ENCODE measurements at regions not wholly inside any gene's neighbourhood (a gene's known extent, or its start where the extent isn't known, plus 50 kb on each side); places are given as distances from the start of the nearest gene placed in this dataset.
"Not testable (repeated sequence)": the region's sequence is repeated elsewhere in the genome, so short reads cannot be mapped to it uniquely, and the experiment has no call there.

DNA sequence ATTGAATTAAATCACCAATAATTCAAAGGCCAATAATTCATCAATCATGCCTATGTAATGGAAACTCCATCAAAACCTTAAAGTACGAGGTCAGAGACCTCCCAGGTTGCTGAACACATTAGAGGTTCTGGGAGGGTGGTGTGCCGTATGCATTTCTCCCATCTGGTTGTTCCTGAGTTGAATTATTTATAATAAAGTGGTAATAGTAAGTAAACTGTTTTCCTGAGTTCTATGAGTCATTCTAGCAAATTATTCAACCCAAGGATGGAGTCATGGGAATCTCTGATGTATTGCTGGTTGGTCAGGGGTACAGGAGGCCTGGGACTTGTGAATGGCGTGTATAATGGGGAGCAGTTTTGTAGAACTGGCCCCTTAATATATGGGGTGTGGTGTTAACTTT lies 191.7 kb downstream of the CARTPT start:
- DNase-seq, result no peak

DNA sequence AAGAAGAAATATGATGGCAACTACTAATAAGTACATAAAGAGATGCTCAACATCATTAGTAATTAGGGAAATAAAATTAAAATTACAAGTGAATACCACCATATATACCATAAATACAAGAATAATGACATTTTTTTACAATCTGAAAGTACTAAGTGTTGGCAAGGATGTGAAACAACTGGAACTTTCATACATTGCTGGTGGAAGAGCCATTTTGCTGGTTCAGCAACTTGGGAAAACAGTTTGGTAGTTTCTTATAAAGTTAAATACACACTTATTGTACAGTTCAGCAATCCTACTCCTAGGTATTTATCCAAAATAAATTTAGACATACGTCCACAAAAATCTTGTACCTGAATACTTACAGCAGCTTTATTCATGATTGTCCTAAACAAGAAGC lies 192.9 kb downstream of the CARTPT start:
- no peak for DNase-seq

DNA sequence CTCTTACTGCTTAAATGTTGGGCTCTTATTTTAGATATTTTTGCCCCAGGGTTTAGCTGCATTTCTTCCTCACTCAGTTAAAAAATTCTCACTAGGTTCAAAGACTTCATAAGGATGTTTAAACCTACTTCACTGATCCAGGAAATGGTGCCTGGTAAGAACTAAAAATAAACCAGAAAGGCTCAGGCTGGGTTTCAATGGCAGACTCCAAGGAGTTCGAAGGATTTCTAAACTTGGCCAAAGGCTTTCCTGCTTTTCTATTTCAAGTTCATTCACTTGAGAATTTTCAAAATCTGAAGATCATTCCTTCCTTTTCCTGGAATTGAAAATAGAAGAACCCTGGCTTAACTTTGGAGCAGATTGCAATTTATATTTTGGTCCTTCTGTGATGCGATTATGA lies 193.0 kb upstream of the MAP1B start:
- no peak for DNase-seq

DNA sequence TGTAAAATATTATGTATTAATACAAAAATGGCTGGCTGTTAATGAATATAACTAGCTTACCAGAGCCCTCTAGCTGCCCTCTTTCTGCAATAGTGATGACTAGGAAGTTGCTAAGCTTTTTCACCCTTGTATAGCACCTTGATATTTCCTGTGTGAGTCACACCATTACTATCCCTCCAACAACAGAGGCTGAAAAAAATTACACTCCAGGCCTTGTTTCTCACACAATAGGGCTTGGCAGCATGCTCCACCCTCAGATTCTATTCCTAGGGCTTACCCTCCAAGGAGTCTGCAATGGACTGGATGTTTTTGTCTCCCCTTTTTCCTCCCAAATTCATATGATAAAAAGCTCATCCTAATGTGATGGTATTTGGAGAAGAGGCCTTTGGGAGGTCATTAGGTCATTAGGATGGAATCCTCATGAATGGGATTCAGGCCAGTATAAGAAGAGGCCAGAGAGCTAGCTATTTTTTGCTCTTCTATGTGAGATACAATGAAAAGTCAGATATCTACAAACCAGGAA lies 184.6 kb upstream of the MAP1B start:
- no peak for DNase-seq

DNA sequence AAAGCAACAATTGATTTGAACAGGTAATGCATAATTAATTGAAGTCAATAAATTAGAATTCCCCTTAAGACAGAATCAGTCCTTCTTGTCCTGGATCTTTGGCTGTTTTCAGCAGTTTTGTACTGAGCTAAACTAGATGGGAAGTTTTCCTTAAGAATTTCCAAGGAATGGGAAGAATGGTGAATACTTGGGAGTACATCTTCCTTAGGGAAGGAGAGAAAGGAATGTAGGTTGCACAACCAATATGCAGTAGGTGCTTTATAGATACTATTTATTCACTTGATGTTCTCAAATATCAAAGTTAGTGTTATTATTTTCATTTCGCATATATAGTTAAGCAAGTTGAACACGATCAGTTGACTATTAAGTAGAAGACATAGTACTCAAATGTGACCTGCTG lies 183.5 kb upstream of the MAP1B start:
- no peak for DNase-seq

DNA sequence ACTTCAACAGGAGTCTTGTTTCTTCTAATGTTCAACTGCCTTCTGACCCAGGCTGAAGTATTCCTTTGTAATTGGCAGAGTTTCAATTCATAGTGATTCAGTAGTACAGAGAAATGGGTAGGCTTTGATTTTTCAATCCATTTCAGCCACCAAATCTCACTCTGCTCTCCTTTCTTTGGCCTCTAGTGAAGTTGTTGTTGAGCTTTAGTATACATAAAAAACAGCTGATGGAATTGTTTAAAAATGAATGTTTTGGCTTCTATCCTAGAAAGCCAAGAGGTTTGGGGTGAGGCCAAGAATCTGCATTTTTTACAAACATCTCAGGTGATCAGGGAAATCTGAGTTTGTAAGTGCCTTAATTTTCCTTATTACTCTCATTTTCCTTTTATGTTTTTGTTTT lies 182.9 kb upstream of the MAP1B start:
- DNase-seq, result no peak

DNA sequence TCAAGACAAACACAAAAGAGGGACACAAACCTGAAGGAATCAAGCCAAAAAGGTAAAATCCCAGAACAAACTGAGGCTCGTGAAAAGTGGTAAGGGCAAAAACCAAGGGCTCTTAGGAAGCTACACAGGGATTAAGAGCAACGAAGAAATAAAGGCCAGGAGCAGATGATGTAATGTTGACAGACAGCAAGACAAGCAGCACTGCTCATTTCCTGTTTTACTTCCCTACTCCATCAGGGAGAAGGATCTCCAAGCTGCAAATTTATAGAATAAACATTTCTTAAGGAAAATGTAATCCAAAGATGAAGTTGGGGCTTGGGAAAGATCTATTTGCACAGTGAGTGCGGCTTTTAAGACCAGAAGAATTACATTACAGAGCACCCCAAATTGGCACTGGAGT lies 182.3 kb upstream of the MAP1B start:
- DNase-seq, result no peak

DNA sequence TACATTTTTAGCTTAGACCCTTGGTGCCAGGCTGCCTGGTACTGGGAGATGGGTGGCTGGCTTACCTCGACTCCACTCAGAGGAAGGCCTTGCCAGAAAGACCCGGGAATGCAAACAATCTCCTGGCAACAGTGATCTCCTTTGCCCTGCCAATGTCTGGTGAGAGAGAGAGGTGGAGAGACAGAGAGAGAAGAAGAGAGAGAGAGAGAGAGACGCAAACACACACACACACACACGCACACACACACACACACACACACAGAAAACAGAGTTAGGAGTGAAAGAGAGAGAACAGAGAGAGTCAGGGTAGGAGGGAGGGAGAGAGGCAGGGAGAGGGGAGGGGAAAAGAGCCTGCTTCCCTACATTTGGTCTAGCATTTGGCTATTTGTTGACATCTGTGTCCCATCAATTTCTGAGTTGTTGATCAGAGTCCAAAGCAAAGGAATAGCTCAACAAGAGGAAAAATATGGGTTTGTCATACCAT lies 181.6 kb upstream of the MAP1B start:
- DNase-seq, result no peak

DNA sequence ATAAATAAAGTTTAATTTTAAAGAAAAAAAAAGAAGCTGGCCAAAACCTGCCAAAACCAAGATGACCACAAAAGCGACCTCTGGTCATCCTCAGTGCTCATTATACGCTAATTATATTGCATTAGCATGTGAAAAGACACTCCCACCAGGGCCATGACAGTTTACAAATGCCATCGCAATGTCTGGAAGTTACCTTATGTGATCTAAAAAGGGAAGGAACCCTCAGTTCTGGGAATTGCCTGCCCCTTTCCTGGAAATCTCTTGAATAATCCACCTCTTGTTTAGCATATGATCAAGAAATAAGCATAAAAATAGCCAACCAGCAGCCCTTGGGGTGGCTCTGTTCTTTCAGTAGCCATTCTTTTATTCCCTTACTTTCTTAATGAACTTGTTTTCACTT lies 178.3 kb upstream of the MAP1B start:
- DNase-seq, result no peak

DNA sequence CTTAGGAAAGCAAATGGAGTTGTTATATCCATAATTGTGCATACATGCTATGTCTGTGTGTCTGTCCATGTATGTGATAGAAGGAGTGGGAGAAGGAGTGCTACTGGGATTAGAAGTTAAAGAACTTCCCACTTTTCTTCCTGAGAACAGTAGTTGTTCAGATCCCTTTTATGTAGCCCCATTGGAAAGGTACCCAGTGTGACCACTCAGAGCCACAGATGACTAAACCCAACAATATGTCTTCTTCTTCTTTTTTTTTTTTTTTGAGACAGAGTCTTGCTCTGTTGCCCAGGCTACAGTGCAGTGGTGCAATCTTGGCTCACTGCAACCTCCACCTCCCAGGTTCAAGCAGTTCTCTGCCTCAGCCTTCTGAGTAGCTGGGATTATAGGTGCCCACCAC lies 176.7 kb upstream of the MAP1B start:
- not testable (repeated sequence) for DNase-seq

DNA sequence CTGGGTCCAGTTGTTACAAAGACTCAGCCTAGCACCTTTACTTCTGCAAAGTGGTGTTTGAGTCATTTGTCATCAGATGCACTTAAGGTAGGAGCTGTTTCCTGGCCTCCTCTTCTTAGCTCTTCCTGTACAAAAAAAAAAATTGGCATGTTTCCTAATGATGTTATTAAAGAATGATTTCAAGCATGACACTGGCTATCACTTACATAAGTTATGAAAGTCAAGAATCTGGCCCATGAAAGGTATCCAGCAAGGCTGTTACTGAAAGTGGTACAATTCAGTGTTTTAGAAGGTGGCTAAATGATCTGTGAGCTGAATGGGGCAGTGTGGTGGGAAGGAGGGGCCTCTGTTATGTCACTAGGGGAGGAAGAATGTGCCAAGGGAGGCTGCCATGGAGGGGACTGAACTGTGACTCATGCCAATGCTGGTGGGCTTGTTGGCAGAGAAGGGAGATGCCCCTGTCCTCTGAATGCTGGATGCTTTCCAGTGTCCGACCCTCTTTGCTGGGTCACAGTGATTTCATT lies 175.1 kb upstream of the MAP1B start:
- DNase-seq, result no peak

DNA sequence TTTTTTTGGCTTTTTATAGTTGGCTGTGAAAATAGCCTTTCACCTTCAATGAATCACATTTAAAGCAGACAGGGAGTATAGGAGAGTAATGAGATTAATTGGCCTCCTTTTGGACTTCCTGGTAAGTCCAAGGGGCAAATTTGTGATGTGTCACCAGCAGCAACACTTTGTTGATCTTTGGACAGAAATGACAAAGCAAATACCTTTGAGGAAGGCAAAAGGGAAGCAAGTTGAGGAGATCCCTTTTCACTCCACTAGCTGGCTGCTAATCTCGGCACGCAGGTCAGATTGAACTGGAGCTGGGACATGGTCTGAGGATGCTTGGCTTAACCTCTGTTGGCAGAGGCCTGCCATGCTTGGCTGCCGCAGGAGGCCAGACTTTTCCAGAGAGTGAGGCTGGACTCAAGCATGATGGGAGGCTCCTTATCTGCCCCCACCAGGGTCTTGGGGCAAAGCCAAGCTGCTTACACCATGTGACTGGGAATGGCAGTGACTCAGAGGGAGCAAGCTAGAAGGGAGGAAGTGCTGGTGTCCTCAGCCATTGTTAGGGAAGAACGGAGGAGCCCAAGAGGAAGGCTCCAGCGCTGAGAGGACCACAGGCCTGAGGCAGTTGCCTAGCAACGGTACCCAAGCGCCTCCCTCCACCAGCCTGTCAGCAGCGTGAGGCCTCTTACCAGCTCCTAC lies 174.5 kb upstream of the MAP1B start:
- DNase-seq, result no peak

DNA sequence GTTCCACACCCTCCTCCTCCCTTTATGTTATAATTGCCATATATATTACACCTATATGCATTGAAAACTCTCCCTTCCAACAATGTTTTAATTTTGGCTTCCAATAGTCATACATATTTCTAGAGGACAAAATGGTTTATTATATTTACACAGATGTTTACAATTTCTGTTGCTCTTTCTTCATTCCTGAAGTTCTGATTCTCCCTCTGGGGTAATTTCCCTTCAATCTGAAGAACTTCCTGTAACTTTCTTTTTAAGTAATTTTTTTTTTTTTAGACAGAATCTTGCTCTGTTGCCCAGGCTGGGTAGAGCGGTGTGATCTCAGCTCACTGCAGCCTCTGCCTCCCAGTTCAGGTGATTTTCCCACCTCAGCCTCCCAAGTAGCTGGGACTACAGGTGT lies 173.0 kb upstream of the MAP1B start:
- no peak for DNase-seq

DNA sequence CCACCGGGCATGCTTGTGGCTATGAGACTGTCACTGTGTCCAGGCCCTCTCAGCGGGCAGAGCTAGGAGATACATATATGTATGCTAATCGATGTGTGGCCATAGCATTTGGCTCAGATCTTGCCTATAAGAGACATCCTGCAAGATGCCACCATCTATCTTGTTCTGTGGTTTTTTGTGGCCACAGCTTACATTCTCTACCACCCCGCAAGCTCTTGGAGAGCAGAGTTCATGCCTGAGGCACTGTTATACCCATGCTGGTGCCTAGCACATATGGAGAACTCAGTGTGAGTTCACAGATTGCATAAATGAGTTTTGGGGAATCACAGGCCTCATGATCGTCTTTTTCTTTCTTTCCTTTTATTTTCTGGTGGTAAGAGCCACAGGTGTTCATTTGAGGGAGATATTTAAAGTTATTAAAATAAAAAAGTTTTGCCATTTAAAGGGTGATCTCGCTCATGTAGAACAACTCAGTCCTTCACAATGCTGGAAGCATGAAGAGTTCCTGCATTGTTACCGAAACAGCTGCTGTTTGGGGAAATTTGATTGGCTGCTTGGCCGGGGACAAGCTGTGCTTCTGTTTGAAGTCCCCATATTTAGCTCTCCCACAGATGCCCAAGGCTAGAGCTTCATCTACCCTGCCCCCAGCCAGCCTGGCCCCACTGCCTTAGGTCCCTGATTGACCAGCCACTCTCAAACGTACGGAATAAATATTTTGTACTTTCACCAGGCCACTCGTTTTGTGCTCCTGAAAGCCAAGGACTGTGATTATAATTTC lies 169.2 kb upstream of the MAP1B start:
- DNase-seq, result no peak

DNA sequence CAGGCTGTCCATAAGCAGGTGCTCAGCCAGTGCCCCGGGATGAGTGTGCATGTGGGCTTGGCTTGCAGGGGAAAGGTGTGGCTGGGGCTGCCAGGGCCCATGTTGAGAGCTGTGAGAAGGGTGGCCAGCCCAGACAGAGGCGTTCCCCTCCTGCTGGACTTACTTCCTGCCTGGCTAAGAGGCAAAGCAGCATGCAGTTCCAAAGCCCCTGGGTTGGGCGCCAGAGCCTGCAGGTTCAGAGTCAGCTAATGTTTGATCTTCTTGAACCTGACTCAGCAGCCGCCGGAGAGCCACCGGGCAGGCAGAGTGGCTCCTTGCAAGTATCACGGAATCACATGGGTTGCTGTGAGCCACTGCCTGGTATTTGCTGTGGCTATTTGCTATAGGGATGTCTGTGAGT lies 168.4 kb upstream of the MAP1B start:
- no peak for DNase-seq

DNA sequence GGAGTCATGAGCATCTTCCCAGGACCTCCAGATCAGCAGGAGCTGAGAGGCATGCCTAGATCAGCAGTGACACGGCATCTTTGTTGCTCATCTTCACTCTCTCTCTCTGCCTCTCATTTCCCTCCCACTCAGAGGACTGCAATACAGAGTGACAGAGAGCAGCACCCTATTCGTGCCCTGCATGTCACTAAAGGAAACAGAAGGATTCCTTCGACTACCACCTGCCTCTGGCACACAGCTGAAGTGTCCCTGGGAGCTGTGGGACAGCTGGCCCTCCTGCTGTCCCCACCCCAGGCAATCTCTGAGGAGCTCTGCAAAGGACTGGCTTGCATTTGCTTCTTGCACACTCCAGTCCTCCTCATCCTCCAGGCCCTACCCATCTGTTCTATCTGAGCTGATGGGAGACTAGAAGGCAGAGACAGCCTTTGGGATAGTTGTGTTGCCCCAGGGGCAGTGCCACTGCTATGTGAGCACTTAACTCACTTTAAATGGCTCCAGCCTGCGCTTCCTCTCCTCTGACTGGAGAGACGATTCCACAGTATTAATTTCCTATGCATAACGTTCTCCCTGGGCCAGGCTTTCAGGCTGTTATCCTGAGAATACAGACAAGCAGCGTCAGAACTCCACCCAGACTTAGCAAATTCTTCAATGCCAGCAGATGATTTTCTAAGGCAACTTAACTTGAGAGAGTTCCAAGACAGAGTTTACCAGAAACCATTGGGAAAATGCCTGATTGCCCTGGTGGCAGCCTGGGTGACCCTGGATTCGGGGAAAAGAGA lies 167.6 kb upstream of the MAP1B start:
- no peak for DNase-seq

DNA sequence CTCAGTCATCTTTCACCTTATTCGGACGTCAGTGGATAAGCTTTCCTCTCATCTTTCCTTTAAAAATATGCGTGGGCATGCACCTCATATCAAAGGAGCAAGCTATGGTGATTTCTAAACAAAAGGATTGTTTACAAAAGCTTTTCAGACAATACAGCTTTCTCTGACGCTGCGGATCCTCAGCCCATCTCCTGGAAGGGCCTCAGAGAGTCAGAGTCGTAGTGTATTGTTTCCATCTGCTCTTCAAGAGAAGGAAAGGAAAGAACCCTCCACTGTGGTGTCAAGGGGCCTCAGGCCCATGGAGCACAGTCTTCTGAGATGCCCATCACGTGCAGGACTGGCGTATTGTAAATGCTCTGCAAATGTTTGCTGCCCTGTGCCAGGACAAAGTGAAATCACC lies 163.4 kb upstream of the MAP1B start:
- no peak for DNase-seq

DNA sequence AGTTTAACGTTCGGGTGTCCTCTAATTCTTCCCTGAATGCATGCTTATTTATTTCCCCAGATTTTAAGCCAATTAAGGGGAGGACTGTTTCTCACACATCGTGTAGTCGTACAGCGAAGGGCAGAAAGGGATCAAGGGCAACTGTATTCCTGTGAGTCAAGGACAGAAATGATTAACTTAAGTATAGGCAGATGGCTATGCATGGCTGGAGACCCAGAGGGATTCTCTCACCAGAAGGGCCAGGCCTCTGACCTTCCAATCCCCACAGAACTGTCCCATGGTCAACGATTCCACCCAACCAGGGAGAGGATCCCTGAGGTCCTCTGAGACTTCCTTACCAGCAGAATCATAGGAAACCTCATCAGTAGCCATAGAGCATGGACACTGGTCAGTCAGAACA lies 161.8 kb upstream of the MAP1B start:
- no peak for DNase-seq

DNA sequence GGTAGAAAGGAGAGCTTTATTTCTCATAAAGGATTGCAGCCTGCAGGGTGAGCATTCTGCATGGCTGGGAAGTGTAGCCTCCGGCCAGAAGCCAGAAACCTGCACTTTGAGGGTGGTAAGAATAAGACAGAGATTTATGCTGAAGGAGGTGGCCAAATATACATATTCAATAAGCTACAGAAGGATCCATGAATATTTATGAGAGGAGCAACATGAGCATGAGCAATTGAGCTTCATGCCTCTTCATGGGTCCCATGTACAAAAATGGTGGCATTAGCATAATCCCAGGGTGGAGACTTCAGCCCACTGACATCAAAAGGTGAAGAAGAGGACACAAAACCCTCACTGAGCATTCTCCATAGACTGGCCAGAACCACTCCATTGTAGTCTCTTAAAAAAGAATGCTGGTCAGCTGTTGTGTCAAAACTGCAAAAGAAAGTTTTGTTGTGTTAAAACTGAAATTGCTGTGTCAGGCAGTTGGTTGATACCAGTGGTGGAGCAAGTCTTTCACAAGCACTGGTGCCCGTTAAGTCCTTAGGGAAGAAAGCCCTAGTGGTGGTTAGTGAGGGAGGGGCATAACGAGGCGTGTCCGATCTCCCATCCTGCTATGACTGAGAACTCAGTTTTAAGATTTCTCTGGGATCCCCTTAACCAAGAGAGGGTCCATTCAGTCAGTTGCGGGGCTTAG lies 160.8 kb upstream of the MAP1B start:
- DNase-seq, result no peak

DNA sequence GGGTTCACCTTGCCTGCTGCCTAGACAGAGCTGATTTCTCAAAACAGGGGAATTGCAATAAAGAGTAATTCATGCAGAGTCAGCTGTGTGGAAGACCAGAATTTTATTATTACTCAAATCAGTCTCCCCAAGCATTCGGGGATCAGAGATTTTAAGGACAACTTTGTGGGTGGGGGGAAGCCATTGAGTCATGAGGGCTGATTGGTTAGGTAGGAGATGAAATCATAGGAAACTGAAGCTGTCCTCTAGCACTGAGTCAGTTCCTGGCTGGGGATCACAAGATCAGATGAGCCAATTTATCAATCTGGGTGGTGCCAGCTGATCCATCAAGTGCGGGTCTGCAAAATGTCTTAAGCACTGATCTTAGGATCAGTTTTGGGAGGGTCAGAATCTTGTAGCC lies 159.1 kb upstream of the MAP1B start:
- DNase-seq, result no peak

DNA sequence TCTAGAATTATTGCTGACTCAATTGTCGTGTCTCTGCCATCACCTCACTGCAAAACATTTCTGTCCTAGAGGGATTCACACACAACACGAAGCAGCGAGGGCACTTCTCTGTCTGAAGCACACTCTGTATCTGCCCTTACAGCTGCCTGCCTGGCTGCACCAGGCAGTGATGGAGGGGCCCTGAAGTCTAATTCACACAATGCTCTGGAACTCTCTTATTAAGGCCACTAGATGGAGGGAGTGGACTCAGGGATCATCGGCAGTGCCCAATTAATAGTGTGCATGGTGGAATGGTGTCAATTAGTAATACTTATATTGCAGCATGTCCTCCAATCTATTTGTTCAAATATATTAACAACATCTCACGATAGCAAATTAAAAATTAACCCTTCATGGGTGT lies 157.5 kb upstream of the MAP1B start:
- no peak for DNase-seq

DNA sequence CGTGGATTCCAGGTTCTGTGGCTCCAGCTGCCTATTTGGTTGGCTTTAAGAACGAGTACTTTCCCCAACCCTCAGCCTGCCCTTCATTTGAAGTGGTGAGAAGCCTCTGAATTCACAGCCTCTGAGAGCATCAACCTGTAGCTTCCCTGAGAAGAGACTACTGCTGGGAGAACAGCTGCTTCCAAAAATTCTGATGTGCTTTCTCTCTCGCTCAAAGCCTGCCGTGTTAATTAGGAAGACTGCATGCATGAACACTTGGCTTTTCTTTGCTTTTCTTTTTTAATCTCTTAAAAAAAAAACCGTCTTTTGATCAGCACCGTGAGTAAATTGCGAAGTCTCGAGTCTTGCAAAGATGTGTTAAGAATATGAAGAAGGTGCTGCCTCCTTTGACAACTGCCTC lies 153.4 kb upstream of the MAP1B start:
- no peak for DNase-seq

DNA sequence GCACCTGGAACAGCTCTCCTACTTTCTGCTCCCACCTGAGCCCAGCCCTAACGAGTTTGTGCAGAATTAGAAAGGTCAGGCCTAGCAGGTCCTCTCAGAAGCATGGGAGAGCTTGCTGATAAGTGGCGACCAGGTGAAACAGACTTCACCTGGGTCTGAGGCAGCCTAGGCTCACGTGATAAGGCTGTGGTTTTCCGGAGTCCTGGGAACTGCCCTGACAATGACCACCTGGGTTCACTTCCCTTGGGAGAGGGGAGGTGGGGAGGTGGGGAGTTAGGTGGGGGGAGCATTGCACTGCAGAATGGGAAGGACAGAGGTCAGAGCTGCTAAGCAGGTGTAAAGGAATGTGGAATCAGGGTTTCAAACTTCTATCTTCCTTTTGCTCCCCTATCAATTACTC lies 152.9 kb upstream of the MAP1B start:
- no peak for DNase-seq
